ENCODE measurements at regions not wholly inside any gene's neighbourhood (a gene's known extent, or its start where the extent isn't known, plus 50 kb on each side); places are given as distances from the start of the nearest gene placed in this dataset.

DNA sequence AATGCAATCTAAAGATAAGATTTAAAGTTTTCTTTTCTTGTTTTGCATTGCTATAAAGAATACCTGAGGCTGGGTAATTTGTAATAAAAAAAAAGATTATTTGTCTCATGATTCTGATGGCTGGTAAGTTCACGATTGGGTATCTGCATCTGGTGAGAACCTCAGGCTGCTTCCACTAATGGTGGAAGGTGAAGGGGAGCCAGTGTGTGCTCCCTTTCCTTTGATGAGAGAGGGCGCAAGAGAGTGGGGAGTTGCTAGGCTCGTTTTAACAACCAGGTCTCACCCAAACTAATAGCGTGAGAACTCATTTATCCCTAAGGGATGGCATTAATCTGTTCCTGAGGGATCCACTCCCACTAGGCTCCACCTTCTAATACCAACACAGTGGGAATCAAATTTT is 353.2 kb downstream of the BTBD3 start:
- Histone ChIP-seq H3K9me3 (no peaks in the 10 kb centered on the region), H3K4me3 (no peak overlapping the region), H3K27me3 (no peaks in the 10 kb centered on the region), H3K27ac (replicated peaks in 1 of 4) (no peak overlapping the region), H3K36me3 (no peaks in the 10 kb centered on the region), H3K4me1 (no peaks in the 10 kb centered on the region)
- DNase-seq (ENCODE audit: extremely low spot score): no peak
- intact Hi-C loops (cut with DNase I): no loop called here
- 85% methylated on average over 4 of the region's 4 CpGs for WGBS
- TF ChIP-seq POLR2AphosphoS5 (IDR thresholded peaks at IDR 0.05) (no peak), CTCF (IDR thresholded peaks at IDR 0.05) (no peak), POLR2A (IDR thresholded peaks at IDR 0.05; ENCODE audit: low read depth) (no peak), EP300 (IDR thresholded peaks at IDR 0.05) (no peak)

DNA sequence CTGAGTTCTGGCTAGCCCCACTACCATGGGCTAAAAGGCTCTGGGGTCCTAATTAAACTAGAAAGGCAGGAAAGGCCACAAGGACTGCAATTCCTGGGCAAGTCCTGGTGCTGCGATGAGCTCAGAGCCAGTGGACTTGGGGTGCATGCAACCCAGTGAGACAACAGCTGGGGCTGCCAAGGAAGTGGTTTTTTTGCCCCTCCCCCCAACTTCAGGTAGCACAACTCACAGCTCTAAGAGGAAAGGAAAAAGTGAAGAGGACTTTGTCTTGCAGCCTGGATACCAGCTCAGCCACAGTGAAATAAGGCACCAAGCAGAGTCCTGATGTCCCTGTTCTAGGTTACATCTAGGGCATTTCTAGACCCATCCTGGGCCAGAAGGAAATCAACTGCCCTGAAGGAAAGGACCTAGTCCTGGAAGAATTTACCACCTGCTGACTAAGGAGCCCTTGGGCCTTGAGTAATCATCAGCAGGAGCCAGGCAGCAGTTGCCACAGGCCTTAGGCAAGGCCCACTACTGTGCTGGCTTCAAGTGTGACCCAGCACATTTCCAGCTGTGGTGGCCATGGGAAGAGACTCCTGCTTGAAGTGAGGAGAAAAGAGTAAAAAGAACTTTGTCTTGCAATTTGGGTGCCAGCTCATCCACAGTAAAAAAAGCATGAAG is 358.4 kb downstream of the BTBD3 start:
- H3K36me3 ChIP-seq: no peaks in the 10 kb centered on the region
- no peak overlapping the region for H3K4me3 ChIP-seq
- TF ChIP-seq CTCF (IDR thresholded peaks at IDR 0.05): no peak
- no peak for TF ChIP-seq POLR2AphosphoS5 (IDR thresholded peaks at IDR 0.05)
- TF ChIP-seq POLR2A (IDR thresholded peaks at IDR 0.05; ENCODE audit: low read depth): no peak
- TF ChIP-seq EP300 (IDR thresholded peaks at IDR 0.05): no peak
- no peaks in the 10 kb centered on the region for H3K9me3 ChIP-seq
- H3K27me3 ChIP-seq: no peaks in the 10 kb centered on the region
- H3K4me1 ChIP-seq: no peaks in the 10 kb centered on the region
- H3K27ac ChIP-seq (replicated peaks in 1 of 4): no peak overlapping the region
- WGBS: 100% methylated on average over 1 of the region's 1 CpG
- DNase-seq (ENCODE audit: extremely low spot score): no peak
- intact Hi-C loops (cut with DNase I): no loop called here

DNA sequence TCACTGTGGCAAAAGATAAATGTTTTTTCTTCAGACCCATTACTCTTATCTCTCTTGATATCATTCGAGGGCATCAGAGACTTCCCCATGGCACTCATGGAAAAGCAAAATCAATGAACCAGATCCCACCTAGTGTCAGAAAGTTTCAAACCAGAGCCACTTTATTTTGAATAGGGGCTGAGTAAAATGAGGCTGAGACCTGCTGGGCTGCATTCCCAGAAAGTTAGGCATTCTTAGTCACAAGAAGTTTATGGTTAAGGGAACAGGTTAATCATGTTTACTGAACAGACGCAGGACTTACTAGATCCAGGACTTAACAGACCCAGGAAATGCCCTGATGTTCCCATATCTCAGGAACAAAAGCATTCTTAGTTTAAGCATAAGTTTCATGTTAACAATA is 369.9 kb downstream of the BTBD3 start:
- TF ChIP-seq CTCF (IDR thresholded peaks at IDR 0.05) (no peak), POLR2A (IDR thresholded peaks at IDR 0.05; ENCODE audit: low read depth) (no peak), POLR2AphosphoS5 (IDR thresholded peaks at IDR 0.05) (no peak), EP300 (IDR thresholded peaks at IDR 0.05) (no peak)
- no peak for DNase-seq (ENCODE audit: extremely low spot score)
- intact Hi-C loops (cut with DNase I): no loop called here
- no peaks in the 10 kb centered on the region for H3K36me3 ChIP-seq
- H3K27ac ChIP-seq (replicated peaks in 1 of 4): no peak overlapping the region
- H3K27me3 ChIP-seq: no peaks in the 10 kb centered on the region
- WGBS: 78% methylated on average over 2 of the region's 2 CpGs
- no peak overlapping the region for H3K4me3 ChIP-seq
- no peaks in the 10 kb centered on the region for H3K4me1 ChIP-seq
- H3K9me3 ChIP-seq: peaks cover 0 to 8% (median 3%) of the 10 kb centered on the region in 4 donors

DNA sequence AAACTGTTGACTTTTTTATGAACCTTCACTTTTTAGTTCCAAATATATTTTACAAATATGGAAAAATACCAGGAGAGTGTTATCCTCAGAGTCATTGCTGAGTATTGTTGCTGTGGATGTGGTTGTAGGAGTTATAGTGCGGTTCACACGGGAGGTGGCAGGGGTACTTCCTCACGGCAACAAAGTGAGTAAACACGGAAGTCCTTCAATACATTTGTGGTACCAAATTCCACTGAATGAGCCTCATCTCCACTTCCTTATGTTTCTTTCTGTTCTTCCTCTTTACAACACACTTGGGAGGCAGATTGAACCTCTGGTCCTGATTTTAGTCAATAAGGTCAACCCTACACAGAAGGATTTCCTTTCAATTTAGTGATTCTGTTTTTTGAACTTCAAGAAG is 371.8 kb downstream of the BTBD3 start:
- Histone ChIP-seq H3K27ac (replicated peaks in 1 of 4) (no peak overlapping the region), H3K36me3 (no peaks in the 10 kb centered on the region), H3K9me3 (peaks cover 0 to 8% (median 3%) of the 10 kb centered on the region in 4 donors), H3K4me3 (no peak overlapping the region), H3K27me3 (no peaks in the 10 kb centered on the region), H3K4me1 (no peaks in the 10 kb centered on the region)
- no peak for DNase-seq (ENCODE audit: extremely low spot score)
- intact Hi-C loops (cut with DNase I): no loop called here
- WGBS: 84% methylated on average over 4 of the region's 4 CpGs
- no peak for TF ChIP-seq POLR2A (IDR thresholded peaks at IDR 0.05; ENCODE audit: low read depth)
- TF ChIP-seq EP300 (IDR thresholded peaks at IDR 0.05): no peak
- no peak for TF ChIP-seq CTCF (IDR thresholded peaks at IDR 0.05)
- no peak for TF ChIP-seq POLR2AphosphoS5 (IDR thresholded peaks at IDR 0.05)

- intact Hi-C loops (cut with DNase I): no loop called here
- no peak overlapping the region for H3K27ac ChIP-seq (replicated peaks in 1 of 4)
Observed at GRCh38 chr20:12291386-12291785, 373.7 kb downstream of the BTBD3 start.

More at GRCh38 chr20:12291386-12291785, 373.7 kb downstream of the BTBD3 start:
- WGBS: 49% methylated on average over 3 of the region's 3 CpGs
- TF ChIP-seq POLR2AphosphoS5 (IDR thresholded peaks at IDR 0.05) (no peak), EP300 (IDR thresholded peaks at IDR 0.05) (no peak), POLR2A (IDR thresholded peaks at IDR 0.05; ENCODE audit: low read depth) (no peak), CTCF (IDR thresholded peaks at IDR 0.05) (no peak)
- H3K4me1 ChIP-seq: no peaks in the 10 kb centered on the region
- H3K36me3 ChIP-seq: no peaks in the 10 kb centered on the region
- no peaks in the 10 kb centered on the region for H3K27me3 ChIP-seq
- no peak for DNase-seq (ENCODE audit: extremely low spot score)
- no peak overlapping the region for H3K4me3 ChIP-seq
- peaks cover 0 to 8% (median 3%) of the 10 kb centered on the region in 4 donors for H3K9me3 ChIP-seq
